MM.1S (cell line): ENCODE measurements at regions not wholly inside any gene's neighbourhood (a gene's known extent, or its start where the extent isn't known, plus 50 kb on each side); places are given as distances from the start of the nearest gene placed in this dataset.

Experiments used
- DNase-seq: peaks from one replicate; pipeline ENCODE4 v3.0.0-alpha.2; 2015
- H2AFZ ChIP-seq: fragments of 300-600 bp; sonication (generic); 2 replicates; pipeline ENCODE4 v1.6.0; 2016; ENCODE audit warnings: antibody characterized with exemption, low read length
- H3F3A ChIP-seq: fragments of 300-600 bp; sonication (generic); 2 replicates; pipeline ENCODE4 v1.6.1; 2016; ENCODE audit warnings: mild to moderate bottlenecking, antibody characterized with exemption, low read length, moderate library complexity, mixed read lengths; ENCODE audit not compliant: insufficient read depth
- H3K27ac ChIP-seq: fragments of 300-600 bp; sonication (generic); 2 replicates; pipeline ENCODE4 v1.5.1; 2016; ENCODE audit warnings: mild to moderate bottlenecking, low read length
- H3K27me3 ChIP-seq: fragments of 300-600 bp; sonication (generic); replicated peaks from 2 replicates; pipeline ENCODE4 v1.6.0; 2016; ENCODE audit warnings: low read length; ENCODE audit not compliant: insufficient read depth
- H3K36me3 ChIP-seq: fragments of 300-600 bp; sonication (generic); replicated peaks from 2 replicates; pipeline ENCODE4 v1.6.1; 2016; ENCODE audit warnings: mild to moderate bottlenecking, low read length, mixed read lengths; ENCODE audit not compliant: insufficient read depth
- H3K4me1 ChIP-seq: fragments of 300-600 bp; sonication (generic); 2 replicates; pipeline ENCODE4 v1.6.1; 2016; ENCODE audit warnings: low read length, mixed read lengths
- H3K4me2 ChIP-seq: fragments of 300-600 bp; sonication (generic); 2 replicates; pipeline ENCODE4 v1.6.0; 2016; ENCODE audit warnings: low read depth, low read length
- H3K4me3 ChIP-seq: fragments of 300-600 bp; sonication (generic); 2 replicates; pipeline ENCODE4 v1.5.1; 2016; ENCODE audit warnings: low read length, mixed read lengths
- H3K79me2 ChIP-seq: fragments of 300-600 bp; sonication (generic); 2 replicates; pipeline ENCODE4 v1.6.1; 2016; ENCODE audit warnings: mixed run types, low read length, mixed read lengths
- H3K9ac ChIP-seq: fragments of 300-600 bp; sonication (generic); 2 replicates; pipeline ENCODE4 v1.6.1; 2016; ENCODE audit warnings: low read length, mixed read lengths
- H3K9me2 ChIP-seq: fragments of 300-600 bp; sonication (generic); replicated peaks from 2 replicates; pipeline ENCODE4 v1.6.1; 2016; ENCODE audit warnings: mild to moderate bottlenecking, low read length, mixed read lengths; ENCODE audit not compliant: insufficient read depth
- H3K9me3 ChIP-seq: fragments of 300-600 bp; sonication (generic); replicated peaks from 2 replicates; pipeline ENCODE4 v1.6.1; 2016; ENCODE audit warnings: mild to moderate bottlenecking, low read length, mixed read lengths; ENCODE audit not compliant: insufficient read depth
- H4K20me1 ChIP-seq: fragments of 300-600 bp; sonication (generic); 2 replicates; pipeline ENCODE4 v1.6.1; 2016; ENCODE audit warnings: mild to moderate bottlenecking, low read length, moderate library complexity, mixed read lengths; ENCODE audit not compliant: insufficient read depth
- EZH2 ChIP-seq: fragments of 300-600 bp; sonication (generic); optimal IDR thresholded peaks from 2 replicates; pipeline ENCODE3; 2017; ENCODE audit warnings: low read depth, mild to moderate bottlenecking, antibody characterized with exemption, low read length, mixed read lengths
- EZH2phosphoT487 ChIP-seq: fragments of 300-600 bp; sonication (generic); IDR thresholded peaks from 2 replicates; pipeline ENCODE4 v1.6.1; 2018; ENCODE audit warnings: antibody characterized with exemption, low read length
- TF ChIP-seq, protein P1 (sequence below): fragments of 300-600 bp; sonication (generic); IDR thresholded peaks from 2 replicates; pipeline ENCODE4 v1.5.1; 2016; ENCODE audit warnings: antibody characterized with exemption, low read length, mixed read lengths

DNA sequence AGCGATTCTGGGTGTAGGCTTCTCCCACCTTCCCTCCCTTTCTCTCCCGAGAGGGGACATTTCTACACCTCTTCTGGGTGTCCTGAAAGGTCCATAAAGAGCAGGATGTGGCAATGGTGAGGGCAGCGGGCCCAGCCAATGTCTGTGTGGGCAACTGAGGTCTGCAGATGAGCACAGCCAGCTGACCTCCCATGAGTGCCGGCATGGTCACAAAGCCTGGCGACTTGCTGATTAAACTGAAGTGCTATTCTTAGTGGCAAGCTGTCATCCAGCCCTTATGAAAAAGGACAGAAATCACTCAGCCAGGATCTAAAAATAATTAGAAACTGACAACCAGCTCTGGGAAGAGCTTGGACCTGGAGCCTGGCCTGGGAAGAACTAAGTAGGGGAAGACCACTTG lies 124.3 kb upstream of the RGMA start:
- no peak for DNase-seq
- Histone ChIP-seq H3K36me3 (no peaks in the 10 kb centered on the region), H3K79me2 (no peaks in the 10 kb centered on the region), H3K27ac (no peak overlapping the region), H3F3A (no peaks in the 10 kb centered on the region), H4K20me1 (no peaks in the 10 kb centered on the region), H3K4me2 (no peak overlapping the region), H3K4me3 (no peak overlapping the region), H3K27me3 (no peaks in the 10 kb centered on the region), H2AFZ (no peak overlapping the region), H3K9me2 (no peaks in the 10 kb centered on the region), H3K9ac (no peak overlapping the region), H3K4me1 (no peaks in the 10 kb centered on the region), H3K9me3 (no peaks in the 10 kb centered on the region)
- no peak for TF ChIP-seq EZH2phosphoT487
- TF ChIP-seq, protein P1, sequence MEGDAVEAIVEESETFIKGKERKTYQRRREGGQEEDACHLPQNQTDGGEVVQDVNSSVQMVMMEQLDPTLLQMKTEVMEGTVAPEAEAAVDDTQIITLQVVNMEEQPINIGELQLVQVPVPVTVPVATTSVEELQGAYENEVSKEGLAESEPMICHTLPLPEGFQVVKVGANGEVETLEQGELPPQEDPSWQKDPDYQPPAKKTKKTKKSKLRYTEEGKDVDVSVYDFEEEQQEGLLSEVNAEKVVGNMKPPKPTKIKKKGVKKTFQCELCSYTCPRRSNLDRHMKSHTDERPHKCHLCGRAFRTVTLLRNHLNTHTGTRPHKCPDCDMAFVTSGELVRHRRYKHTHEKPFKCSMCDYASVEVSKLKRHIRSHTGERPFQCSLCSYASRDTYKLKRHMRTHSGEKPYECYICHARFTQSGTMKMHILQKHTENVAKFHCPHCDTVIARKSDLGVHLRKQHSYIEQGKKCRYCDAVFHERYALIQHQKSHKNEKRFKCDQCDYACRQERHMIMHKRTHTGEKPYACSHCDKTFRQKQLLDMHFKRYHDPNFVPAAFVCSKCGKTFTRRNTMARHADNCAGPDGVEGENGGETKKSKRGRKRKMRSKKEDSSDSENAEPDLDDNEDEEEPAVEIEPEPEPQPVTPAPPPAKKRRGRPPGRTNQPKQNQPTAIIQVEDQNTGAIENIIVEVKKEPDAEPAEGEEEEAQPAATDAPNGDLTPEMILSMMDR, result no peak
- no peak for TF ChIP-seq EZH2

DNA sequence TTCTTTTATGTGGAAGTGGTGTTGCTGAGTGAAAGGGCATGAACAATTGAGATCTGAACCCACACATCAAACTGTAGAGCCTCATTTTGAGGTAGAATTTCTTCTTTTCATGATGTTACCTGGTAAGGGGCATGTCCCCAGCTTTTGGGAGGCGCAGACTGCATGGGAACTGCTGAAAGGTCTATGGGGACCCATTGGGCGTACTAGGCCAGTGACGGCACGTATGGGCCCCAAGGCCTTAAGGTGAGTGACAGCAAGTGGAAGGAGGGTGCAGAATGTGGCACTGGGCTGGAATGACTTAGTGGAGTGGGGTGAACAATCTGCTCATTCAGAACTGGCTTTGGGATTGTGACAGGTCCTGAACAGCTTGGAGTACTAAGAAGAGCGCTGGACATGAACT lies 123.6 kb upstream of the RGMA start:
- no peaks in the 10 kb centered on the region for H3F3A ChIP-seq
- H3K36me3 ChIP-seq, result no peaks in the 10 kb centered on the region
- H3K27me3 ChIP-seq, result no peaks in the 10 kb centered on the region
- no peaks in the 10 kb centered on the region for H3K4me1 ChIP-seq
- H2AFZ ChIP-seq, result no peak overlapping the region
- H3K9me2 ChIP-seq, result no peaks in the 10 kb centered on the region
- no peaks in the 10 kb centered on the region for H4K20me1 ChIP-seq
- no peak overlapping the region for H3K27ac ChIP-seq
- no peaks in the 10 kb centered on the region for H3K79me2 ChIP-seq
- TF ChIP-seq EZH2 (no peak), EZH2phosphoT487 (no peak)
- TF ChIP-seq, protein P1, result no peak
- DNase-seq, result no peak
- H3K9me3 ChIP-seq, result no peaks in the 10 kb centered on the region
- H3K9ac ChIP-seq, result no peak overlapping the region
- no peak overlapping the region for H3K4me2 ChIP-seq
- H3K4me3 ChIP-seq, result no peak overlapping the region

DNA sequence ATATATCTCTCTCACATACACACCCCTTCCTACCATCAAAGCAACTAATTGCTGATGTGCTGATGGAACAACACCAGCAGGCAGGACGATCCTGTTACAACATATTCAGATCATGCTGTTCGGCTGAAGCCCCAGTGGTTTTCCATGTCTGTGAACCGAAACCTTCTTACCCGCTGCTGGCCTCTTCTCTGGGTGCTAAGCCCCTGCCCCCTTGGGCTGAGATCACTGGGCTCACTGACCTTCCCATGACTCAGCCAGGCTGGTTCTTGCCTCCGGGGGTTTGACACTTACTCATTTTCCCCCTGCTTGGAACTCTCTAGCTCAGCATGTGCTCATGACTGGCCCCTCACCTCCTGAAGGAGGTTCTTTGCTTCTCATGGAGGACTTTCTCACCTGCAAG lies 122.0 kb upstream of the RGMA start:
- Histone ChIP-seq H3K9me3 (no peaks in the 10 kb centered on the region), H3K4me1 (no peaks in the 10 kb centered on the region), H3K36me3 (no peaks in the 10 kb centered on the region), H2AFZ (no peak overlapping the region), H3K27me3 (no peaks in the 10 kb centered on the region), H3K4me3 (no peak overlapping the region), H4K20me1 (no peaks in the 10 kb centered on the region), H3K27ac (no peak overlapping the region), H3K79me2 (no peaks in the 10 kb centered on the region), H3K9me2 (no peaks in the 10 kb centered on the region), H3K9ac (no peak overlapping the region), H3K4me2 (no peak overlapping the region), H3F3A (no peaks in the 10 kb centered on the region)
- TF ChIP-seq EZH2, result no peak
- TF ChIP-seq, protein P1, result no peak
- TF ChIP-seq EZH2phosphoT487, result no peak
- no peak for DNase-seq
